MM.1S (cell line): ENCODE measurements at regions not wholly inside any gene's neighbourhood (a gene's known extent, or its start where the extent isn't known, plus 50 kb on each side); places are given as distances from the start of the nearest gene placed in this dataset.

Experiments used
- DNase-seq: peaks from one replicate; pipeline ENCODE4 v3.0.0-alpha.2; 2015
- H2AFZ ChIP-seq: fragments of 300-600 bp; sonication (generic); 2 replicates; pipeline ENCODE4 v1.6.0; 2016; ENCODE audit warnings: antibody characterized with exemption, low read length
- H3F3A ChIP-seq: fragments of 300-600 bp; sonication (generic); 2 replicates; pipeline ENCODE4 v1.6.1; 2016; ENCODE audit warnings: mild to moderate bottlenecking, antibody characterized with exemption, low read length, moderate library complexity, mixed read lengths; ENCODE audit not compliant: insufficient read depth
- H3K27ac ChIP-seq: fragments of 300-600 bp; sonication (generic); 2 replicates; pipeline ENCODE4 v1.5.1; 2016; ENCODE audit warnings: mild to moderate bottlenecking, low read length
- H3K27me3 ChIP-seq: fragments of 300-600 bp; sonication (generic); replicated peaks from 2 replicates; pipeline ENCODE4 v1.6.0; 2016; ENCODE audit warnings: low read length; ENCODE audit not compliant: insufficient read depth
- H3K36me3 ChIP-seq: fragments of 300-600 bp; sonication (generic); replicated peaks from 2 replicates; pipeline ENCODE4 v1.6.1; 2016; ENCODE audit warnings: mild to moderate bottlenecking, low read length, mixed read lengths; ENCODE audit not compliant: insufficient read depth
- H3K4me1 ChIP-seq: fragments of 300-600 bp; sonication (generic); 2 replicates; pipeline ENCODE4 v1.6.1; 2016; ENCODE audit warnings: low read length, mixed read lengths
- H3K4me2 ChIP-seq: fragments of 300-600 bp; sonication (generic); 2 replicates; pipeline ENCODE4 v1.6.0; 2016; ENCODE audit warnings: low read depth, low read length
- H3K4me3 ChIP-seq: fragments of 300-600 bp; sonication (generic); 2 replicates; pipeline ENCODE4 v1.5.1; 2016; ENCODE audit warnings: low read length, mixed read lengths
- H3K79me2 ChIP-seq: fragments of 300-600 bp; sonication (generic); 2 replicates; pipeline ENCODE4 v1.6.1; 2016; ENCODE audit warnings: mixed run types, low read length, mixed read lengths
- H3K9ac ChIP-seq: fragments of 300-600 bp; sonication (generic); 2 replicates; pipeline ENCODE4 v1.6.1; 2016; ENCODE audit warnings: low read length, mixed read lengths
- H3K9me2 ChIP-seq: fragments of 300-600 bp; sonication (generic); replicated peaks from 2 replicates; pipeline ENCODE4 v1.6.1; 2016; ENCODE audit warnings: mild to moderate bottlenecking, low read length, mixed read lengths; ENCODE audit not compliant: insufficient read depth
- H3K9me3 ChIP-seq: fragments of 300-600 bp; sonication (generic); replicated peaks from 2 replicates; pipeline ENCODE4 v1.6.1; 2016; ENCODE audit warnings: mild to moderate bottlenecking, low read length, mixed read lengths; ENCODE audit not compliant: insufficient read depth
- H4K20me1 ChIP-seq: fragments of 300-600 bp; sonication (generic); 2 replicates; pipeline ENCODE4 v1.6.1; 2016; ENCODE audit warnings: mild to moderate bottlenecking, low read length, moderate library complexity, mixed read lengths; ENCODE audit not compliant: insufficient read depth
- EZH2 ChIP-seq: fragments of 300-600 bp; sonication (generic); optimal IDR thresholded peaks from 2 replicates; pipeline ENCODE3; 2017; ENCODE audit warnings: low read depth, mild to moderate bottlenecking, antibody characterized with exemption, low read length, mixed read lengths
- EZH2phosphoT487 ChIP-seq: fragments of 300-600 bp; sonication (generic); IDR thresholded peaks from 2 replicates; pipeline ENCODE4 v1.6.1; 2018; ENCODE audit warnings: antibody characterized with exemption, low read length
- TF ChIP-seq, protein P1 (sequence below): fragments of 300-600 bp; sonication (generic); IDR thresholded peaks from 2 replicates; pipeline ENCODE4 v1.5.1; 2016; ENCODE audit warnings: antibody characterized with exemption, low read length, mixed read lengths

DNA sequence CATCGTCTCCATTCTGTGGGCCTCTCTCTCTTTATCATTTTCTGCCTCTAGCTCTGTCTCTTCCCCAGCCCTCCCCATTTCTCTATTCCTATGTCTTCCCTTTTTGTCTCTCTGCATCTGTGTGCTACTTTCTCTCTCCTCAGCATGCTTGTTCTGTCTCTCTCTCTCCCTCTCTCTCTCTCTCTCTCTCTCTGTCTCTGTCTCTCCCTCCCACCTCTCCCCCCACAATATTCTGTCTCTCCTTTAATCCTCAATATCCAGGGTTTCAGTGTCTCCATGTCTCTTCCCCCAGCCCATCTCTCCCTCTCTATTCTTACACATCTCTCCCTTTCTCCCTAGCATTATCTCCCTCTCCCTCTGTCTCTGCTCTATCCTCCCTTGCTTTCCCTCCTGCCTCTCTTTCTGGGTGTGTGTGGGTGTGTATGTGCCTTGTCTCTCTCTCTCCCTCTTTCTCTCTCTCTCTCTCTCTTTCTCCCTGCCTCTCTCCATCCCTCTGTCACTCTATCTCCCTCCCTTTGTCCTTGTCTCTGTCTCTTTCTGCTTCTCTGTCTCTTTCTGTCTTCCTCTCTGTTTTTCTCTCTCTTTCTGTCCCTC lies 76.9 kb upstream of the SIRPA start:
- Histone ChIP-seq H3K4me2 (no peak overlapping the region), H3K9me2 (no peaks in the 10 kb centered on the region), H2AFZ (no peak overlapping the region), H3K27ac (no peak overlapping the region), H3K4me1 (peaks cover 25% of the 10 kb centered on the region), H3K9ac (no peak overlapping the region), H4K20me1 (no peaks in the 10 kb centered on the region), H3K36me3 (no peaks in the 10 kb centered on the region), H3F3A (no peaks in the 10 kb centered on the region; the same call in 1 of the 2 replicates), H3K4me3 (no peak overlapping the region), H3K27me3 (no peaks in the 10 kb centered on the region), H3K9me3 (no peaks in the 10 kb centered on the region), H3K79me2 (no peaks in the 10 kb centered on the region)
- DNase-seq, result no peak
- TF ChIP-seq EZH2 (no peak), EZH2phosphoT487 (no peak)
- TF ChIP-seq, protein P1, sequence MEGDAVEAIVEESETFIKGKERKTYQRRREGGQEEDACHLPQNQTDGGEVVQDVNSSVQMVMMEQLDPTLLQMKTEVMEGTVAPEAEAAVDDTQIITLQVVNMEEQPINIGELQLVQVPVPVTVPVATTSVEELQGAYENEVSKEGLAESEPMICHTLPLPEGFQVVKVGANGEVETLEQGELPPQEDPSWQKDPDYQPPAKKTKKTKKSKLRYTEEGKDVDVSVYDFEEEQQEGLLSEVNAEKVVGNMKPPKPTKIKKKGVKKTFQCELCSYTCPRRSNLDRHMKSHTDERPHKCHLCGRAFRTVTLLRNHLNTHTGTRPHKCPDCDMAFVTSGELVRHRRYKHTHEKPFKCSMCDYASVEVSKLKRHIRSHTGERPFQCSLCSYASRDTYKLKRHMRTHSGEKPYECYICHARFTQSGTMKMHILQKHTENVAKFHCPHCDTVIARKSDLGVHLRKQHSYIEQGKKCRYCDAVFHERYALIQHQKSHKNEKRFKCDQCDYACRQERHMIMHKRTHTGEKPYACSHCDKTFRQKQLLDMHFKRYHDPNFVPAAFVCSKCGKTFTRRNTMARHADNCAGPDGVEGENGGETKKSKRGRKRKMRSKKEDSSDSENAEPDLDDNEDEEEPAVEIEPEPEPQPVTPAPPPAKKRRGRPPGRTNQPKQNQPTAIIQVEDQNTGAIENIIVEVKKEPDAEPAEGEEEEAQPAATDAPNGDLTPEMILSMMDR, result no peak

DNA sequence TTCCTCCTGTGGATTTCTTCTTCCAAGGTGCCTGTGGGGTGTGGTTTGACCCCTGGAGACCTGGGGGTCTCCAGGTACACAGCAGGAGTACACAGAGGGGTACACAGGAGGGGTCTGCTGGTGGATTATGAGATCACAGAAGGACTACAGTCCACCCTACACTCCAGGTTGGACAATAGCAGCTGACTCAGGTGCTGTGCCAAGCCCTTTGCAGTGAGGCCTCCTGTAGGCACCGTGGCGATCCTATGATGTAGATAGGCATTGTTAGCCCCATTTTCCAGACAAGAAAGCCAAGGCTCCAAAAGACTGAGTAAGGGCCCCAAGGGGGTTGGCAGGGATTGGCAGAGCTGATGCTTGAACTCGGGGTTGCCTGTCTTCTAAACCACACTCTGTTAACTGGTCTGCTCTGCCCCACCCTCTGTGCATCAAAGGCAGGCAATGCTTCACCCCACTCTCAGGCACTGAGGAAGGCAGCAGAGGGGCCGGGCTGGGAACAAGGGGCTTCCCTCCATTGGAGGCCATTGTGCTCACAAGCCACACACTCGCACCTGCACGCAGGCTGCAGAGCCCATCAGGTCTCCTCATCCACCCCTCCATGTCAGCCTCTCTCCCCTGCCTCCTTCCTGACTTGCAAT lies 77.5 kb upstream of the SIRPA start:
- H4K20me1 ChIP-seq, result no peaks in the 10 kb centered on the region
- no peaks in the 10 kb centered on the region for H3K27me3 ChIP-seq
- H3K9me3 ChIP-seq, result no peaks in the 10 kb centered on the region
- TF ChIP-seq EZH2 (no peak), EZH2phosphoT487 (no peak)
- TF ChIP-seq, protein P1, result no peak
- H3K79me2 ChIP-seq, result no peaks in the 10 kb centered on the region
- H3K4me3 ChIP-seq, result no peak overlapping the region
- H3K36me3 ChIP-seq, result no peaks in the 10 kb centered on the region
- peaks cover 25% of the 10 kb centered on the region for H3K4me1 ChIP-seq
- H3F3A ChIP-seq, result no peaks in the 10 kb centered on the region; the same call in 1 of the 2 replicates
- no peaks in the 10 kb centered on the region for H3K9me2 ChIP-seq
- H3K9ac ChIP-seq, result no peak overlapping the region
- H2AFZ ChIP-seq, result no peak overlapping the region
- no peak overlapping the region for H3K4me2 ChIP-seq
- no peak for DNase-seq
- no peak overlapping the region for H3K27ac ChIP-seq

DNA sequence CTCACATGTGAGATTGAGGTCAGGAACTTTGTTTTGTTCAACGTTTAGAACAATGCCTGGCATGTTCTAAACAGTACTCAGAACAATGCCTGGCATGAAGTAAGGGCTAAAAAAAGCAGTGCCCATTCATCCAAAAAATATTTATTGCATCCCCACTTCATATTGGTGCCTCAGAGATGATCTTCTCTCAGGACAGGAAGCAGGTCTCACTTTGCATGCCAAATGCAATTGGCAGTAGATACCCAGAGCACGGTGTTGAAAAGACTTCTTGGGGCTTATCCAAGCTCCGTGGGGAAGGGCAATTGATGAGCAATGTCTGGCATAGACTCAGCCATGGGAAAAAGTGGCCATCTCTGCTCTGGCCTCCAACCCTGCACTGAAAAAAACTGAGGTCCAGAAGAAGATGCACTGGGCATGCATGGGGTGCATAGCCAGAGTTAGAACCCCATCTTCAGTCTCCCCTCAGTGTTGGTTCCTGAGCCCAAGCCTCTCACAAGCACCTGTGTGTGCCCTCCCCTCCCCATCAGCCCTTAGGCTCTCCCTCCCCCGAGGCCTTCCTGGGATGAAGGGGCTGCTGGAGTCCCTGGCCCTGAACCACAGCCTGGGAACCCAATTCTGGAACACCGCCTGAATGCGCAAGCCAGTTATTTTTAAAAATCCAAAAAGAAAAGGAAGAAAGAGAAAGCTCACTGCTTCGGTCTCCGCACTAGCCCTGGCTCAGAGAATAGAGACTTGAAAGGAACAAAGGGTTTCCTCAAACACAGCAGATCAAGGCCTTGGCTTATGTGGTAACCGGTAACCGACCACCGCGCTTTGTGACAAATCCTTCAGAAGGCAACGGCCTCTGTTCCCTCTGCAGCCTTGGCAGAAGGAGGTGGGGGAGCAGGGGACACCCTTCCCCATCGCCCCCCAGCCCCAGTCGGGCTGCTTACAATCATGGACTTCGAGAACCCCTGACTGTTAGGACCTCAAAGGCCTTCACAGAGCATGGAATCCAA lies 78.5 kb upstream of the SIRPA start:
- H3K27ac ChIP-seq, result no peak overlapping the region
- no peaks in the 10 kb centered on the region for H3F3A ChIP-seq
- H3K9ac ChIP-seq, result no peak overlapping the region
- H3K4me1 ChIP-seq, result peaks cover 18% of the 10 kb centered on the region
- H3K9me2 ChIP-seq, result no peaks in the 10 kb centered on the region
- TF ChIP-seq EZH2phosphoT487 (no peak), EZH2 (no peak)
- TF ChIP-seq, protein P1, result no peak
- H3K36me3 ChIP-seq, result no peaks in the 10 kb centered on the region
- no peak for DNase-seq
- no peaks in the 10 kb centered on the region for H3K27me3 ChIP-seq
- H3K9me3 ChIP-seq, result no peaks in the 10 kb centered on the region
- H3K79me2 ChIP-seq, result no peaks in the 10 kb centered on the region
- no peak overlapping the region for H2AFZ ChIP-seq
- no peak overlapping the region for H3K4me3 ChIP-seq
- H4K20me1 ChIP-seq, result no peaks in the 10 kb centered on the region
- H3K4me2 ChIP-seq, result no peak overlapping the region
